Caco-2 (cell line): ENCODE measurements at regions not wholly inside any gene's neighbourhood (a gene's known extent, or its start where the extent isn't known, plus 50 kb on each side); places are given as distances from the start of the nearest gene placed in this dataset.

Experiments
- BruUV-seq: library from RNA; stranded (reverse); fragments of 400-500 nt; replicated peaks from 2 replicates; lab custom pipeline; 2021; lab: Mats Ljungman, UMichigan
- CTCF ChIA-PET: fragments of 300-600 bp; sonication (Branson Sonifier 250); formaldehyde crosslinking; loops from one replicate; lab custom pipeline; 2022; ENCODE audit warnings: antibody characterized with exemption; lab: Charles Lee
- POLR2A ChIA-PET: fragments of 300-600 bp; sonication (Branson Sonifier 250); formaldehyde crosslinking; loops from one replicate; lab custom pipeline; 2022; ENCODE audit warnings: antibody characterized with exemption; lab: Charles Lee
- DNase-seq, 2 experiments: peaks; one replicate each; pipeline versions ENCODE4 v3.0.0 to v3.0.0-alpha.2; 2020 to 2022
- H3K27me3 ChIP-seq: replicated peaks from 2 replicates; pipeline ENCODE4 v1.6.0; 2011; ENCODE audit warnings: low read length; ENCODE audit not compliant: control insufficient read depth, insufficient read depth
- H3K36me3 ChIP-seq: 2 replicates; pipeline ENCODE4 v1.5.1; 2011; ENCODE audit warnings: low read length; ENCODE audit not compliant: control insufficient read depth, insufficient read depth
- H3K4me1 ChIP-seq: fragments of 250-450 bp; sonication (Bioruptor Pico); 2 replicates; pipeline ENCODE4 v1.5.1; 2020; ENCODE audit warnings: mild to moderate bottlenecking
- H3K4me3 ChIP-seq: 2 replicates; pipeline ENCODE4 v1.5.1; 2011; ENCODE audit warnings: low read depth, mild to moderate bottlenecking, control low read depth, low read length
- H3K9me3 ChIP-seq: fragments of 250-450 bp; sonication (Bioruptor Pico); 2 replicates; pipeline ENCODE4 v1.5.1; 2020; ENCODE audit warnings: mild to moderate bottlenecking, moderate library complexity
- H3K27ac Mint-ChIP-seq: one replicate; pipeline ENCODE4 v1.8.0; 2022; ENCODE audit warnings: mixed read lengths; ENCODE audit not compliant: unreplicated experiment
- H3K27me3 Mint-ChIP-seq: one replicate; pipeline ENCODE4 v1.8.0; 2022; ENCODE audit warnings: mixed read lengths; ENCODE audit not compliant: insufficient read depth, unreplicated experiment
- H3K36me3 Mint-ChIP-seq: one replicate; pipeline ENCODE4 v1.8.0; 2022; ENCODE audit warnings: mild to moderate bottlenecking, mixed read lengths; ENCODE audit not compliant: insufficient read depth, unreplicated experiment
- H3K4me1 Mint-ChIP-seq: one replicate; pipeline ENCODE4 v1.8.0; 2022; ENCODE audit warnings: low read depth, mixed read lengths; ENCODE audit not compliant: unreplicated experiment
- H3K4me3 Mint-ChIP-seq: one replicate; pipeline ENCODE4 v1.8.0; 2022; ENCODE audit warnings: mild to moderate bottlenecking, moderate library complexity, mixed read lengths; ENCODE audit not compliant: unreplicated experiment
- H3K9me3 Mint-ChIP-seq: one replicate; pipeline ENCODE4 v1.8.0; 2022; ENCODE audit warnings: mixed read lengths; ENCODE audit not compliant: unreplicated experiment
- intact Hi-C: fragments of 100-400 bp; cut with micrococcal nuclease; formaldehyde crosslinking; loops from one replicate; pipeline ENCODE4 v1.10.0; 2022; ENCODE audit not compliant: unreplicated experiment
- TF ChIP-seq, protein P1 (sequence below), 2 experiments: fragments of 200-600 bp in 1 of 2; IDR thresholded peaks; 1 replicate in 1 of 2; 2 replicates in 1 of 2; pipeline versions ENCODE4 v1.5.1 to v1.8.0; 2011 to 2022; ENCODE audit warnings: antibody characterized with exemption in 1 of 2, control low read depth in 1 of 2, inconsistent platforms in 1 of 2, low read depth in 1 of 2, low read length in 1 of 2, mild to moderate bottlenecking in 1 of 2, moderate library complexity in 1 of 2; ENCODE audit not compliant: insufficient read depth in 1 of 2, severe bottlenecking in 1 of 2, unreplicated experiment in 1 of 2

- Histone ChIP-seq H3K4me1 (no peaks in the 10 kb centered on the region), H3K9me3 (no peaks in the 10 kb centered on the region), H3K27me3 (no peaks in the 10 kb centered on the region), H3K36me3 (no peaks in the 10 kb centered on the region), H3K4me3 (no peak overlapping the region)
- BruUV-seq = no TSS peak
- DNase-seq = no peak
- no peaks in the 10 kb centered on the region for H3K36me3 Mint-ChIP-seq
- intact Hi-C loops = no loop called here
- TF ChIP-seq, protein P1, sequence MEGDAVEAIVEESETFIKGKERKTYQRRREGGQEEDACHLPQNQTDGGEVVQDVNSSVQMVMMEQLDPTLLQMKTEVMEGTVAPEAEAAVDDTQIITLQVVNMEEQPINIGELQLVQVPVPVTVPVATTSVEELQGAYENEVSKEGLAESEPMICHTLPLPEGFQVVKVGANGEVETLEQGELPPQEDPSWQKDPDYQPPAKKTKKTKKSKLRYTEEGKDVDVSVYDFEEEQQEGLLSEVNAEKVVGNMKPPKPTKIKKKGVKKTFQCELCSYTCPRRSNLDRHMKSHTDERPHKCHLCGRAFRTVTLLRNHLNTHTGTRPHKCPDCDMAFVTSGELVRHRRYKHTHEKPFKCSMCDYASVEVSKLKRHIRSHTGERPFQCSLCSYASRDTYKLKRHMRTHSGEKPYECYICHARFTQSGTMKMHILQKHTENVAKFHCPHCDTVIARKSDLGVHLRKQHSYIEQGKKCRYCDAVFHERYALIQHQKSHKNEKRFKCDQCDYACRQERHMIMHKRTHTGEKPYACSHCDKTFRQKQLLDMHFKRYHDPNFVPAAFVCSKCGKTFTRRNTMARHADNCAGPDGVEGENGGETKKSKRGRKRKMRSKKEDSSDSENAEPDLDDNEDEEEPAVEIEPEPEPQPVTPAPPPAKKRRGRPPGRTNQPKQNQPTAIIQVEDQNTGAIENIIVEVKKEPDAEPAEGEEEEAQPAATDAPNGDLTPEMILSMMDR (IDR thresholded peaks at IDR 0.05; ENCODE audit: insufficient read depth in 1 of 2, low read depth in 1 of 2, low read length in 1 of 2, severe bottlenecking in 1 of 2, unreplicated experiment in 1 of 2) = no peak
- H3K4me3 Mint-ChIP-seq = no peak overlapping the region
- no peaks in the 10 kb centered on the region for H3K27me3 Mint-ChIP-seq
- CTCF ChIA-PET = no interaction called here
- H3K9me3 Mint-ChIP-seq = no peaks in the 10 kb centered on the region
- H3K4me1 Mint-ChIP-seq = peaks cover 7% of the 10 kb centered on the region
- no peak overlapping the region for H3K27ac Mint-ChIP-seq
- POLR2A ChIA-PET = no interaction called here
These were observed 199.3 kb downstream of the TTLL7 start for GRCh38 chr1:83799594-83799993.

DNA sequence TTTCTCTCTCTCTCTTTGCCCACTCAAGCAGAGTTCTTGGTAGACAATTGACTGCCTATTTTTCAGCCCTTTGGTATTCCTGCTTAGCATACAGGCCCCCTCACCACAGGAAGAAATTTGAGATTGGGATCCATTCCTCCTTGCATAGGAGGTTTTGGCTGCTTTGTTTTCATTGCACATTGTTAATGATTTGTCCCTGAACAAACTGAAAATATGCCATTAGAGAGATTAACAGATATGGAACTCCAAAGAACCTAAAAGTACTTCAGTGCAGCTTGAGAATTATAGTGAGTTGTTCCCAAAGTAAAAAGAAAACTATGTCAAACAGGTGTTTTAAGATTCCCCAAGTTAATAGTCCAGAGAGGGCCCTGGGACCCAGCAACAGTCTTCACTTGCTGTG, 200.0 kb downstream of the TTLL7 start:
- CTCF ChIA-PET = no interaction called here
- no peaks in the 10 kb centered on the region for H3K9me3 Mint-ChIP-seq
- no peak overlapping the region for H3K4me3 ChIP-seq
- TF ChIP-seq, protein P1 (IDR thresholded peaks at IDR 0.05; ENCODE audit: insufficient read depth in 1 of 2, low read depth in 1 of 2, low read length in 1 of 2, severe bottlenecking in 1 of 2, unreplicated experiment in 1 of 2) = no peak
- H3K4me3 Mint-ChIP-seq = no peak overlapping the region
- H3K27ac Mint-ChIP-seq = no peak overlapping the region
- intact Hi-C loops = no loop called here
- H3K9me3 ChIP-seq = no peaks in the 10 kb centered on the region
- no peaks in the 10 kb centered on the region for H3K27me3 ChIP-seq
- no peaks in the 10 kb centered on the region for H3K36me3 Mint-ChIP-seq
- DNase-seq = no peak
- no peaks in the 10 kb centered on the region for H3K4me1 ChIP-seq
- H3K4me1 Mint-ChIP-seq = peaks cover 7% of the 10 kb centered on the region
- no peaks in the 10 kb centered on the region for H3K36me3 ChIP-seq
- POLR2A ChIA-PET = no interaction called here
- no peaks in the 10 kb centered on the region for H3K27me3 Mint-ChIP-seq
- no TSS peak for BruUV-seq

- H3K4me1 ChIP-seq = no peaks in the 10 kb centered on the region
- Mint-ChIP-seq H3K36me3 (no peaks in the 10 kb centered on the region), H3K27me3 (no peaks in the 10 kb centered on the region), H3K4me3 (no peak overlapping the region), H3K27ac (no peak overlapping the region), H3K9me3 (no peaks in the 10 kb centered on the region), H3K4me1 (no peaks in the 10 kb centered on the region)
- POLR2A ChIA-PET = no interaction called here
- DNase-seq = no peak
- no peaks in the 10 kb centered on the region for H3K9me3 ChIP-seq
- H3K4me3 ChIP-seq = no peak overlapping the region
- H3K27me3 ChIP-seq = no peaks in the 10 kb centered on the region
- intact Hi-C loops = no loop called here
- no peaks in the 10 kb centered on the region for H3K36me3 ChIP-seq
- TF ChIP-seq, protein P1 (IDR thresholded peaks at IDR 0.05; ENCODE audit: insufficient read depth in 1 of 2, low read depth in 1 of 2, low read length in 1 of 2, severe bottlenecking in 1 of 2, unreplicated experiment in 1 of 2) = no peak
- BruUV-seq = no TSS peak
- CTCF ChIA-PET = interaction anchor here (0.6 kb wide), 1 partner anchor 35 kb away, joined by 4 read pairs; no protein-coding TSS in a partner anchor
These were observed 202.5 kb downstream of the TTLL7 start for GRCh38 chr1:83796409-83796808.
